ENCODE measurements at regions not wholly inside any gene's neighbourhood (a gene's known extent, or its start where the extent isn't known, plus 50 kb on each side); places are given as distances from the start of the nearest gene placed in this dataset.
"Not testable (repeated sequence)": the region's sequence is repeated elsewhere in the genome, so short reads cannot be mapped to it uniquely, and the experiment has no call there.

GRCh38 chr22:11932212-11932611 lies 3595.8 kb upstream of the OR11H1 start:
- intact Hi-C loops (cut with DNase I); ATAC-seq: not testable (repeated sequence)
- peak; percentile 32 for DNase-seq (ENCODE audit: missing footprints)

GRCh38 chr22:11967915-11968616 lies 3559.9 kb upstream of the OR11H1 start:
- DNase-seq (ENCODE audit: missing footprints); ATAC-seq; intact Hi-C loops (cut with DNase I): not testable (repeated sequence)

GRCh38 chr22:11973856-11974255 lies 3554.1 kb upstream of the OR11H1 start:
- ATAC-seq; intact Hi-C loops (cut with DNase I); DNase-seq (ENCODE audit: missing footprints): not testable (repeated sequence)
